22Rv1 (cell line): ENCODE measurements at regions not wholly inside any gene's neighbourhood (a gene's known extent, or its start where the extent isn't known, plus 50 kb on each side); places are given as distances from the start of the nearest gene placed in this dataset.

ENCODE experiments used
- CTCF ChIP-seq: fragments of 450-650 bp; IDR thresholded peaks from 2 replicates; pipeline ENCODE4 v1.5.1; 2017; ENCODE audit warnings: mild to moderate bottlenecking
- ZFX ChIP-seq: fragments of 450-650 bp; IDR thresholded peaks from 2 replicates; pipeline ENCODE4 v1.6.1; 2017; ENCODE audit warnings: antibody characterized with exemption, borderline replicate concordance

GRCh38 chr22:34866081-34866480 is 199.9 kb upstream of the ISX start:
- no peak for TF ChIP-seq CTCF
- no peak for TF ChIP-seq ZFX
